Astrocyte (in vitro differentiated cells and primary cell): ENCODE measurements at regions not wholly inside any gene's neighbourhood (a gene's known extent, or its start where the extent isn't known, plus 50 kb on each side); places are given as distances from the start of the nearest gene placed in this dataset.

Experiments used
- DNase-seq: peaks from one replicate; pipeline ENCODE4 v3.0.0-alpha.2; 2010; ENCODE audit warnings: low read depth
- FAIRE-seq: peaks from 2 replicates; lab custom pipeline; 2011; peaks lifted over from hg19 to GRCh38; lab: Jason Lieb, UNC
- H2AFZ ChIP-seq: 2 replicates; pipeline ENCODE4 v1.6.0; 2012; ENCODE audit warnings: low read depth, low read length, inconsistent platforms
- H3K27ac ChIP-seq: 2 replicates; pipeline ENCODE4 v1.5.1; 2011; ENCODE audit warnings: low read depth, low read length, inconsistent platforms
- H3K27me3 ChIP-seq: 2 replicates; pipeline ENCODE4 v1.6.0; 2011; ENCODE audit warnings: low read length, inconsistent platforms; ENCODE audit not compliant: insufficient read depth
- H3K36me3 ChIP-seq: 2 replicates; pipeline ENCODE4 v1.5.1; 2011; ENCODE audit warnings: low read length, inconsistent platforms; ENCODE audit not compliant: insufficient read depth
- H3K4me1 ChIP-seq: 2 replicates; pipeline ENCODE4 v1.5.1; 2011; ENCODE audit warnings: low read length, inconsistent platforms; ENCODE audit not compliant: insufficient read depth
- H3K4me2 ChIP-seq: 2 replicates; pipeline ENCODE4 v1.6.0; 2012; ENCODE audit warnings: low read length, inconsistent platforms
- H3K4me3 ChIP-seq: 2 replicates; pipeline ENCODE4 v1.5.1; 2011; ENCODE audit warnings: low read depth, mild to moderate bottlenecking, low read length, inconsistent platforms; ENCODE audit not compliant: insufficient read depth
- H3K79me2 ChIP-seq: 2 replicates; pipeline ENCODE4 v1.6.0; 2012; ENCODE audit warnings: mild to moderate bottlenecking, low read length, inconsistent platforms; ENCODE audit not compliant: insufficient read depth
- H3K9ac ChIP-seq: 2 replicates; pipeline ENCODE4 v1.6.0; 2012; ENCODE audit warnings: mild to moderate bottlenecking, low read length, inconsistent platforms
- H3K9me3 ChIP-seq: 2 replicates; pipeline ENCODE4 v1.5.1; 2012; ENCODE audit warnings: low read depth, mild to moderate bottlenecking, low read length, inconsistent platforms; ENCODE audit not compliant: insufficient read depth
- H4K20me1 ChIP-seq: 2 replicates; pipeline ENCODE4 v1.6.0; 2012; ENCODE audit warnings: low read length, inconsistent platforms; ENCODE audit not compliant: insufficient read depth
- H3K27ac Mint-ChIP-seq: one replicate; pipeline ENCODE4 v1.8.0; 2021; ENCODE audit warnings: mild to moderate bottlenecking, mixed read lengths; ENCODE audit not compliant: unreplicated experiment
- H3K27me3 Mint-ChIP-seq: one replicate; pipeline ENCODE4 v1.8.0; 2021; ENCODE audit warnings: low read depth, mixed read lengths; ENCODE audit not compliant: unreplicated experiment
- H3K36me3 Mint-ChIP-seq: one replicate; pipeline ENCODE4 v1.8.0; 2021; ENCODE audit warnings: low read depth, mixed read lengths; ENCODE audit not compliant: unreplicated experiment
- H3K4me1 Mint-ChIP-seq: one replicate; pipeline ENCODE4 v1.8.0; 2021; ENCODE audit warnings: low read depth, mixed read lengths; ENCODE audit not compliant: unreplicated experiment
- H3K4me3 Mint-ChIP-seq: one replicate; pipeline ENCODE4 v1.8.0; 2021; ENCODE audit warnings: mild to moderate bottlenecking, moderate library complexity, mixed read lengths; ENCODE audit not compliant: unreplicated experiment
- H3K9me3 Mint-ChIP-seq: one replicate; pipeline ENCODE4 v1.8.0; 2021; ENCODE audit warnings: mild to moderate bottlenecking, mixed read lengths; ENCODE audit not compliant: unreplicated experiment
- EZH2 ChIP-seq: IDR thresholded peaks from 2 replicates; pipeline ENCODE4 v1.6.1; 2012; ENCODE audit warnings: mild to moderate bottlenecking, low read length, inconsistent platforms; ENCODE audit not compliant: insufficient read depth
- TF ChIP-seq, protein P1 (sequence below): IDR thresholded peaks from 2 replicates; pipeline ENCODE4 v1.5.1; 2011; ENCODE audit warnings: low read depth, mild to moderate bottlenecking, inconsistent platforms, low read length, moderate library complexity; ENCODE audit not compliant: insufficient read depth

DNA sequence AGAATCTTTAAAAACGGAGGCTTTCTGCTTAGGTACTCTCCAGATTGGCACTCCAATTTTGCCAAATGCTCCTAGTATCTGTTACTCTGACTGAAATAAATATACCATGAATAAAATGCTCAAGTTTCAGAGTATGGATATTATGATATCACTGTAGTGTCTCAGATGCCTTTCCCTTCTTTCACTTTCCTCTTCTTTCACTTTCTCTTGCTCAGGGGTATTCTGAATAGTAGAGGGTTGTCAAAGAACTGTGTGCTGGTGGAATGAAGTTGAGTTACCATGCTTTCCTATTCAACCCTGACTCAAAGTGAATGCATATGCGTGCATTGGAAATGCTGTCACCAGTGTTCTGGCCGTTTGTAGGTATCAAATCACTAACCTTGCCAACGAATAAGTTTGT lies 1015.2 kb upstream of the FANCL start:
- H3K27me3 Mint-ChIP-seq = no peaks in the 10 kb centered on the region
- no peak overlapping the region for H3K4me3 Mint-ChIP-seq
- no peaks in the 10 kb centered on the region for H3K36me3 Mint-ChIP-seq
- no peaks in the 10 kb centered on the region for H3K9me3 Mint-ChIP-seq
- FAIRE-seq = no peak
- no peaks in the 10 kb centered on the region for H3K9me3 ChIP-seq
- H3K9ac ChIP-seq = no peak overlapping the region
- no peaks in the 10 kb centered on the region for H3K27me3 ChIP-seq
- H3K27ac ChIP-seq = no peak overlapping the region
- H3K79me2 ChIP-seq = no peaks in the 10 kb centered on the region
- no peaks in the 10 kb centered on the region for H3K36me3 ChIP-seq
- H3K4me3 ChIP-seq = no peak overlapping the region
- no peak for TF ChIP-seq EZH2
- TF ChIP-seq, protein P1, sequence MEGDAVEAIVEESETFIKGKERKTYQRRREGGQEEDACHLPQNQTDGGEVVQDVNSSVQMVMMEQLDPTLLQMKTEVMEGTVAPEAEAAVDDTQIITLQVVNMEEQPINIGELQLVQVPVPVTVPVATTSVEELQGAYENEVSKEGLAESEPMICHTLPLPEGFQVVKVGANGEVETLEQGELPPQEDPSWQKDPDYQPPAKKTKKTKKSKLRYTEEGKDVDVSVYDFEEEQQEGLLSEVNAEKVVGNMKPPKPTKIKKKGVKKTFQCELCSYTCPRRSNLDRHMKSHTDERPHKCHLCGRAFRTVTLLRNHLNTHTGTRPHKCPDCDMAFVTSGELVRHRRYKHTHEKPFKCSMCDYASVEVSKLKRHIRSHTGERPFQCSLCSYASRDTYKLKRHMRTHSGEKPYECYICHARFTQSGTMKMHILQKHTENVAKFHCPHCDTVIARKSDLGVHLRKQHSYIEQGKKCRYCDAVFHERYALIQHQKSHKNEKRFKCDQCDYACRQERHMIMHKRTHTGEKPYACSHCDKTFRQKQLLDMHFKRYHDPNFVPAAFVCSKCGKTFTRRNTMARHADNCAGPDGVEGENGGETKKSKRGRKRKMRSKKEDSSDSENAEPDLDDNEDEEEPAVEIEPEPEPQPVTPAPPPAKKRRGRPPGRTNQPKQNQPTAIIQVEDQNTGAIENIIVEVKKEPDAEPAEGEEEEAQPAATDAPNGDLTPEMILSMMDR = no peak
- H2AFZ ChIP-seq = no peak overlapping the region
- DNase-seq = no peak
- no peaks in the 10 kb centered on the region for H3K4me1 ChIP-seq
- H3K4me2 ChIP-seq = no peak overlapping the region
- no peaks in the 10 kb centered on the region for H3K4me1 Mint-ChIP-seq
- H3K27ac Mint-ChIP-seq = no peak overlapping the region
- no peaks in the 10 kb centered on the region for H4K20me1 ChIP-seq

GRCh38 chr2:59254279-59254678 lies 1013.2 kb upstream of the FANCL start:
- Histone ChIP-seq H4K20me1 (no peaks in the 10 kb centered on the region), H3K27me3 (no peaks in the 10 kb centered on the region), H3K9ac (no peak overlapping the region), H2AFZ (no peak overlapping the region), H3K9me3 (no peaks in the 10 kb centered on the region), H3K27ac (no peak overlapping the region), H3K79me2 (no peaks in the 10 kb centered on the region), H3K36me3 (no peaks in the 10 kb centered on the region), H3K4me3 (no peak overlapping the region), H3K4me1 (no peaks in the 10 kb centered on the region), H3K4me2 (no peak overlapping the region)
- Mint-ChIP-seq H3K9me3 (no peaks in the 10 kb centered on the region), H3K27me3 (no peaks in the 10 kb centered on the region), H3K4me3 (no peak overlapping the region), H3K4me1 (no peaks in the 10 kb centered on the region), H3K36me3 (no peaks in the 10 kb centered on the region), H3K27ac (no peak overlapping the region)
- no peak for TF ChIP-seq EZH2
- TF ChIP-seq, protein P1 = no peak
- FAIRE-seq (no peak), DNase-seq (no peak)

DNA sequence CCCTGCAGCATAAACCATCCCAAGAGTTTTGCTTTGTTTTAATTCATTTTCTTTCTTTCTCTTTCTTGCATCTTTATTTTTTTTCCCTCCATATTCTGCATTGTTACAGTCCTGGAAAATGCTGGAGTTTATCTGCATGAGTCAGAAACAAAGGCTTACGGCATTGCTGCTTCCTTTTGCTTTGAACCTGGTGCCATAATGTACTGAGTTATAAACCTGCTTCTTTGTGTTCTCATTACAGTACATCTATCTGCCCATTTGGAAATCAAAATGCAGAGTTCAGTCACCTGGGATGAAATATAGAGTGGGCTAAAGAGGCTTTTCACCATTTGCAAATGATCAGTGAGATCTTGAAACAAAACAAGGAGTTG lies 1009.2 kb upstream of the FANCL start:
- Mint-ChIP-seq H3K27me3 (no peaks in the 10 kb centered on the region), H3K36me3 (no peaks in the 10 kb centered on the region), H3K9me3 (no peaks in the 10 kb centered on the region), H3K27ac (no peak overlapping the region), H3K4me3 (no peak overlapping the region), H3K4me1 (no peaks in the 10 kb centered on the region)
- peak overlapping the region; percentile 53 for H2AFZ ChIP-seq
- H3K9me3 ChIP-seq = no peaks in the 10 kb centered on the region
- no peaks in the 10 kb centered on the region for H4K20me1 ChIP-seq
- H3K4me2 ChIP-seq = peak overlapping the region; percentile 81
- H3K9ac ChIP-seq = peak overlapping the region; percentile 28
- no peaks in the 10 kb centered on the region for H3K4me1 ChIP-seq
- H3K79me2 ChIP-seq = no peaks in the 10 kb centered on the region
- TF ChIP-seq, protein P1 = no peak
- TF ChIP-seq EZH2 = no peak
- no peaks in the 10 kb centered on the region for H3K27me3 ChIP-seq
- DNase-seq = no peak
- no peaks in the 10 kb centered on the region for H3K36me3 ChIP-seq
- no peak overlapping the region for H3K27ac ChIP-seq
- FAIRE-seq = no peak
- H3K4me3 ChIP-seq = peak overlapping the region; percentile 41
